Neutrophil (primary cell): ENCODE measurements at regions not wholly inside any gene's neighbourhood (a gene's known extent, or its start where the extent isn't known, plus 50 kb on each side); places are given as distances from the start of the nearest gene placed in this dataset.

Source experiments
- H3K27ac ChIP-seq: fragments of 200-600 bp; sonication (generic); 2 replicates; pipeline ENCODE4 v1.5.1; 2016; ENCODE audit warnings: mild to moderate bottlenecking, moderate library complexity
- H3K27me3 ChIP-seq: fragments of 200-600 bp; sonication (generic); 2 replicates; pipeline ENCODE4 v1.6.0; 2016; ENCODE audit warnings: mild to moderate bottlenecking
- H3K36me3 ChIP-seq: fragments of 200-600 bp; sonication (generic); 2 replicates; pipeline ENCODE4 v1.5.1; 2017
- H3K4me1 ChIP-seq, 2 experiments: fragments of 200-600 bp in 1 of 2; sonication (generic) in 1 of 2; 1 replicate in 1 of 2; 2 replicates in 1 of 2; pipeline versions ENCODE4 v1.5.1 to v1.6.1; 2013 to 2016; ENCODE audit warnings: low read depth in 1 of 2, low read length in 1 of 2, mild to moderate bottlenecking in 1 of 2, moderate library complexity in 1 of 2; ENCODE audit not compliant: control insufficient read depth in 1 of 2, insufficient read depth in 1 of 2
- H3K4me3 ChIP-seq, 2 experiments: fragments of 200-600 bp in 1 of 2; sonication (generic) in 1 of 2; 1 replicate in 1 of 2; 2 replicates in 1 of 2; pipeline ENCODE4 v1.5.1; 2013 to 2016; ENCODE audit warnings: low read depth in 1 of 2, low read length in 1 of 2, mild to moderate bottlenecking in 1 of 2, moderate library complexity in 1 of 2
- H3K9me3 ChIP-seq: fragments of 200-600 bp; sonication (generic); 2 replicates; pipeline ENCODE4 v1.5.1; 2016
- CTCF ChIP-seq: fragments of 200-600 bp; sonication (generic); IDR thresholded peaks from 2 replicates; pipeline ENCODE4 v1.5.1; 2016; ENCODE audit warnings: antibody characterized with exemption

- no peaks in the 10 kb centered on the region for H3K4me1 ChIP-seq
- no peaks in the 10 kb centered on the region for H3K36me3 ChIP-seq
- TF ChIP-seq CTCF: no peak
- peak overlapping the region; percentile 2 for H3K27ac ChIP-seq
- no peak overlapping the region for H3K4me3 ChIP-seq
- H3K9me3 ChIP-seq: no peaks in the 10 kb centered on the region
- no peaks in the 10 kb centered on the region for H3K27me3 ChIP-seq
These were observed 552.3 kb upstream of the JARID2 start for GRCh38 chr6:14693301-14694192.

- TF ChIP-seq CTCF: no peak
- Histone ChIP-seq H3K4me1 (peaks cover 1 to 6% of the 10 kb centered on the region in 2 experiments), H3K4me3 (no peak overlapping the region), H3K27ac (no peak overlapping the region), H3K36me3 (no peaks in the 10 kb centered on the region), H3K27me3 (no peaks in the 10 kb centered on the region), H3K9me3 (no peaks in the 10 kb centered on the region)
These were observed 551.6 kb upstream of the JARID2 start for GRCh38 chr6:14694308-14694707.

- Histone ChIP-seq H3K27me3 (no peaks in the 10 kb centered on the region), H3K9me3 (no peaks in the 10 kb centered on the region), H3K27ac (no peak overlapping the region), H3K4me1 (peaks cover 14 to 19% of the 10 kb centered on the region in 2 experiments), H3K4me3 (no peak overlapping the region), H3K36me3 (no peaks in the 10 kb centered on the region)
- TF ChIP-seq CTCF: no peak
These were observed 550.3 kb upstream of the JARID2 start for GRCh38 chr6:14695579-14695978.

- peaks cover 22 to 27% of the 10 kb centered on the region in 2 experiments for H3K4me1 ChIP-seq
- no peak overlapping the region for H3K27ac ChIP-seq
- TF ChIP-seq CTCF: no peak
- H3K9me3 ChIP-seq: no peaks in the 10 kb centered on the region
- no peaks in the 10 kb centered on the region for H3K36me3 ChIP-seq
- H3K4me3 ChIP-seq: no peak overlapping the region
- H3K27me3 ChIP-seq: no peaks in the 10 kb centered on the region
These were observed 549.5 kb upstream of the JARID2 start for GRCh38 chr6:14696367-14696766.

- TF ChIP-seq CTCF: no peak
- H3K27me3 ChIP-seq: no peaks in the 10 kb centered on the region
- no peaks in the 10 kb centered on the region for H3K36me3 ChIP-seq
- no peak overlapping the region for H3K27ac ChIP-seq
- H3K4me1 ChIP-seq: peaks cover 33 to 37% of the 10 kb centered on the region in 2 experiments
- H3K9me3 ChIP-seq: no peaks in the 10 kb centered on the region
- H3K4me3 ChIP-seq: no peak overlapping the region
These were observed 548.4 kb upstream of the JARID2 start for GRCh38 chr6:14697427-14697826.
